ENCODE measurements at regions not wholly inside any gene's neighbourhood (a gene's known extent, or its start where the extent isn't known, plus 50 kb on each side); places are given as distances from the start of the nearest gene placed in this dataset.
"Not testable (repeated sequence)": the region's sequence is repeated elsewhere in the genome, so short reads cannot be mapped to it uniquely, and the experiment has no call there.

GRCh38 chr4:9073371-9073770, 96.8 kb upstream of the FAM90A26 start:
- CTCF ChIA-PET: not testable (repeated sequence)

GRCh38 chr4:9072521-9073220, 97.5 kb upstream of the FAM90A26 start:
- CTCF ChIA-PET; H3K4me3 ChIP-seq (ENCODE audit: control insufficient read depth in 1 of 7, extremely low read depth in 1 of 7, insufficient read depth in 4 of 7, low read depth in 2 of 7, low read length in 6 of 7); DNase-seq; H3K27me3 ChIP-seq (replicated peaks in 2 of 5; ENCODE audit: control insufficient read depth in 4 of 5, insufficient read depth in 5 of 5, low read length in 4 of 5); POLR2A ChIA-PET; H3K9me3 ChIP-seq (ENCODE audit: control extremely low read depth in 1 of 5, control insufficient read depth in 4 of 5, insufficient read depth in 2 of 5, low read depth in 1 of 5, low read length in 4 of 5); H3K4me1 ChIP-seq (ENCODE audit: control extremely low read depth in 1 of 4, control insufficient read depth in 4 of 4, insufficient read depth in 4 of 4, low read length in 3 of 4); H3K27ac ChIP-seq (ENCODE audit: insufficient read depth in 1 of 2, low read depth in 1 of 2, low read length in 2 of 2, poor library complexity in 1 of 2, severe bottlenecking in 2 of 2); H3K36me3 ChIP-seq (ENCODE audit: control insufficient read depth in 4 of 4, insufficient read depth in 4 of 4, low read length in 3 of 4): not testable (repeated sequence)
- 98% methylated on average over 11 of the region's 14 CpGs for WGBS (ENCODE audit: insufficient coverage)

More at GRCh38 chr4:9073371-9073770, 96.8 kb upstream of the FAM90A26 start:
- POLR2A ChIA-PET; H3K36me3 ChIP-seq (ENCODE audit: control insufficient read depth in 4 of 4, insufficient read depth in 4 of 4, low read length in 3 of 4); H3K4me1 ChIP-seq (ENCODE audit: control extremely low read depth in 1 of 4, control insufficient read depth in 4 of 4, insufficient read depth in 4 of 4, low read length in 3 of 4); H3K9me3 ChIP-seq (ENCODE audit: control extremely low read depth in 1 of 5, control insufficient read depth in 4 of 5, insufficient read depth in 2 of 5, low read depth in 1 of 5, low read length in 4 of 5); H3K27me3 ChIP-seq (replicated peaks in 2 of 5; ENCODE audit: control insufficient read depth in 4 of 5, insufficient read depth in 5 of 5, low read length in 4 of 5); H3K4me3 ChIP-seq (ENCODE audit: control insufficient read depth in 1 of 7, extremely low read depth in 1 of 7, insufficient read depth in 4 of 7, low read depth in 2 of 7, low read length in 6 of 7); DNase-seq; H3K27ac ChIP-seq (ENCODE audit: insufficient read depth in 1 of 2, low read depth in 1 of 2, low read length in 2 of 2, poor library complexity in 1 of 2, severe bottlenecking in 2 of 2): not testable (repeated sequence)
- 95% methylated on average over 4 of the region's 6 CpGs for WGBS (ENCODE audit: insufficient coverage)

- H3K27me3 ChIP-seq (replicated peaks in 2 of 5; ENCODE audit: control insufficient read depth in 4 of 5, insufficient read depth in 5 of 5, low read length in 4 of 5); H3K4me1 ChIP-seq (ENCODE audit: control extremely low read depth in 1 of 4, control insufficient read depth in 4 of 4, insufficient read depth in 4 of 4, low read length in 3 of 4); DNase-seq; H3K9me3 ChIP-seq (ENCODE audit: control extremely low read depth in 1 of 5, control insufficient read depth in 4 of 5, insufficient read depth in 2 of 5, low read depth in 1 of 5, low read length in 4 of 5); CTCF ChIA-PET; POLR2A ChIA-PET; H3K4me3 ChIP-seq (ENCODE audit: control insufficient read depth in 1 of 7, extremely low read depth in 1 of 7, insufficient read depth in 4 of 7, low read depth in 2 of 7, low read length in 6 of 7); H3K36me3 ChIP-seq (ENCODE audit: control insufficient read depth in 4 of 4, insufficient read depth in 4 of 4, low read length in 3 of 4); H3K27ac ChIP-seq (ENCODE audit: insufficient read depth in 1 of 2, low read depth in 1 of 2, low read length in 2 of 2, poor library complexity in 1 of 2, severe bottlenecking in 2 of 2): not testable (repeated sequence)
- WGBS (ENCODE audit: insufficient coverage): no CpG with 5 or more reads among the region's 2 CpGs
Observed at GRCh38 chr4:9067923-9068322, 102.3 kb upstream of the FAM90A26 start.

GRCh38 chr4:9063612-9064011, 106.6 kb upstream of the FAM90A26 start:
- DNase-seq; POLR2A ChIA-PET; H3K4me1 ChIP-seq (ENCODE audit: control extremely low read depth in 1 of 4, control insufficient read depth in 4 of 4, insufficient read depth in 4 of 4, low read length in 3 of 4); CTCF ChIA-PET; H3K27ac ChIP-seq (ENCODE audit: insufficient read depth in 1 of 2, low read depth in 1 of 2, low read length in 2 of 2, poor library complexity in 1 of 2, severe bottlenecking in 2 of 2); H3K4me3 ChIP-seq (ENCODE audit: control insufficient read depth in 1 of 7, extremely low read depth in 1 of 7, insufficient read depth in 4 of 7, low read depth in 2 of 7, low read length in 6 of 7); H3K36me3 ChIP-seq (ENCODE audit: control insufficient read depth in 4 of 4, insufficient read depth in 4 of 4, low read length in 3 of 4); H3K27me3 ChIP-seq (replicated peaks in 2 of 5; ENCODE audit: control insufficient read depth in 4 of 5, insufficient read depth in 5 of 5, low read length in 4 of 5); H3K9me3 ChIP-seq (ENCODE audit: control extremely low read depth in 1 of 5, control insufficient read depth in 4 of 5, insufficient read depth in 2 of 5, low read depth in 1 of 5, low read length in 4 of 5): not testable (repeated sequence)
- no CpG with 5 or more reads among the region's 5 CpGs for WGBS (ENCODE audit: insufficient coverage)

GRCh38 chr4:9024866-9025265, 145.3 kb upstream of the FAM90A26 start:
- H3K27ac ChIP-seq (ENCODE audit: insufficient read depth in 1 of 2, low read depth in 1 of 2, low read length in 2 of 2, poor library complexity in 1 of 2, severe bottlenecking in 2 of 2); H3K9me3 ChIP-seq (ENCODE audit: control extremely low read depth in 1 of 5, control insufficient read depth in 4 of 5, insufficient read depth in 2 of 5, low read depth in 1 of 5, low read length in 4 of 5); H3K4me1 ChIP-seq (ENCODE audit: control extremely low read depth in 1 of 4, control insufficient read depth in 4 of 4, insufficient read depth in 4 of 4, low read length in 3 of 4); H3K36me3 ChIP-seq (ENCODE audit: control insufficient read depth in 4 of 4, insufficient read depth in 4 of 4, low read length in 3 of 4); POLR2A ChIA-PET; DNase-seq; H3K4me3 ChIP-seq (ENCODE audit: control insufficient read depth in 1 of 7, extremely low read depth in 1 of 7, insufficient read depth in 4 of 7, low read depth in 2 of 7, low read length in 6 of 7); CTCF ChIA-PET; H3K27me3 ChIP-seq (replicated peaks in 2 of 5; ENCODE audit: control insufficient read depth in 4 of 5, insufficient read depth in 5 of 5, low read length in 4 of 5): not testable (repeated sequence)
- no CpG with 5 or more reads among the region's 3 CpGs for WGBS (ENCODE audit: insufficient coverage)

GRCh38 chr4:9009792-9010191, 138.2 kb upstream of the HMX1 start:
- H3K9me3 ChIP-seq (ENCODE audit: control extremely low read depth in 1 of 5, control insufficient read depth in 4 of 5, insufficient read depth in 2 of 5, low read depth in 1 of 5, low read length in 4 of 5); H3K27ac ChIP-seq (ENCODE audit: insufficient read depth in 1 of 2, low read depth in 1 of 2, low read length in 2 of 2, poor library complexity in 1 of 2, severe bottlenecking in 2 of 2); DNase-seq; H3K27me3 ChIP-seq (replicated peaks in 2 of 5; ENCODE audit: control insufficient read depth in 4 of 5, insufficient read depth in 5 of 5, low read length in 4 of 5); H3K4me3 ChIP-seq (ENCODE audit: control insufficient read depth in 1 of 7, extremely low read depth in 1 of 7, insufficient read depth in 4 of 7, low read depth in 2 of 7, low read length in 6 of 7); H3K36me3 ChIP-seq (ENCODE audit: control insufficient read depth in 4 of 4, insufficient read depth in 4 of 4, low read length in 3 of 4); H3K4me1 ChIP-seq (ENCODE audit: control extremely low read depth in 1 of 4, control insufficient read depth in 4 of 4, insufficient read depth in 4 of 4, low read length in 3 of 4); POLR2A ChIA-PET: not testable (repeated sequence)
- CTCF ChIA-PET: interaction anchor here (1.5 kb wide), 1 partner anchor 9 kb away, joined by 4 read pairs; no protein-coding TSS in a partner anchor
- WGBS (ENCODE audit: insufficient coverage): 88% methylated on average over 1 of the region's 4 CpGs

GRCh38 chr4:9008407-9008806, 136.8 kb upstream of the HMX1 start:
- H3K9me3 ChIP-seq (ENCODE audit: control extremely low read depth in 1 of 5, control insufficient read depth in 4 of 5, insufficient read depth in 2 of 5, low read depth in 1 of 5, low read length in 4 of 5); DNase-seq; CTCF ChIA-PET; POLR2A ChIA-PET; H3K36me3 ChIP-seq (ENCODE audit: control insufficient read depth in 4 of 4, insufficient read depth in 4 of 4, low read length in 3 of 4); H3K27ac ChIP-seq (ENCODE audit: insufficient read depth in 1 of 2, low read depth in 1 of 2, low read length in 2 of 2, poor library complexity in 1 of 2, severe bottlenecking in 2 of 2); H3K4me1 ChIP-seq (ENCODE audit: control extremely low read depth in 1 of 4, control insufficient read depth in 4 of 4, insufficient read depth in 4 of 4, low read length in 3 of 4); H3K27me3 ChIP-seq (replicated peaks in 2 of 5; ENCODE audit: control insufficient read depth in 4 of 5, insufficient read depth in 5 of 5, low read length in 4 of 5); H3K4me3 ChIP-seq (ENCODE audit: control insufficient read depth in 1 of 7, extremely low read depth in 1 of 7, insufficient read depth in 4 of 7, low read depth in 2 of 7, low read length in 6 of 7): not testable (repeated sequence)
- no CpG with 5 or more reads among the region's 4 CpGs for WGBS (ENCODE audit: insufficient coverage)
